ENCODE measurements at regions not wholly inside any gene's neighbourhood (a gene's known extent, or its start where the extent isn't known, plus 50 kb on each side); places are given as distances from the start of the nearest gene placed in this dataset.

- H3K9me3 ChIP-seq (replicated peaks; ENCODE audit: control insufficient read depth, insufficient read depth, low read depth, low read length), result no peaks in the 10 kb centered on the region
- no peaks in the 10 kb centered on the region for H4K20me1 ChIP-seq (replicated peaks; ENCODE audit: control insufficient read depth, insufficient read depth, low read length)
- DNase-seq (ENCODE audit: extremely low read depth in 1 of 4, low spot score in 3 of 4) (no peak), FAIRE-seq (no peak), ATAC-seq (no peak)
- H3K27me3 ChIP-seq (ENCODE audit: control insufficient read depth in 2 of 2, insufficient read depth in 2 of 2, low read length in 2 of 2), result no peaks in the 10 kb centered on the region
- no peaks in the 10 kb centered on the region for H3K9me1 ChIP-seq (ENCODE audit: control insufficient read depth, insufficient read depth, low read length)
- intact Hi-C loops (cut with micrococcal nuclease) (loop anchor here (2.0 to 5.0 kb wide), 2 partner anchors 413 to 519 kb away; no protein-coding TSS in a partner anchor), in situ Hi-C loops (cut with MboI) (loop anchor here (5.0 to 10.0 kb wide), 3 partner anchors 94 to 507 kb away; no protein-coding TSS in a partner anchor)
- no peak overlapping the region for H3K4me3 ChIP-seq
- H3K4me1 ChIP-seq (replicated peaks in 1 of 2; ENCODE audit: control insufficient read depth in 2 of 2, insufficient read depth in 2 of 2, low read length in 2 of 2), result peaks cover 0 to 4% of the 10 kb centered on the region in 2 experiments; a peak in 2 of 5 replicates
- 79% methylated on average over 7 of the region's 7 CpGs for WGBS (ENCODE audit: insufficient coverage, low coverage, missing lambda C conversion rate)
- no peak overlapping the region for H3K27ac ChIP-seq (ENCODE audit: extremely low read depth, low read depth, low read length)
- no TSS peak for BruUV-seq (replicated peaks)
- ChIA-PET CTCF (ENCODE audit: low intra/inter-chr PET ratio) (interaction anchor here (1.0 to 4.9 kb wide), 4 partner anchors 95 to 519 kb away, joined by 3 to 60 read pairs (median 12); no protein-coding TSS in a partner anchor), POLR2A (interaction anchor here (0.6 to 1.6 kb wide), 2 partner anchors 149 to 336 kb away, joined by 4 to 7 read pairs; no protein-coding TSS in a partner anchor)
- H2AFZ ChIP-seq (ENCODE audit: low read depth, low read length), result no peak overlapping the region
- no peaks in the 10 kb centered on the region for H3K79me2 ChIP-seq (ENCODE audit: control insufficient read depth, insufficient read depth, low read length)
- H3K36me3 ChIP-seq (ENCODE audit: control insufficient read depth, insufficient read depth, low read length), result no peaks in the 10 kb centered on the region
- no peak overlapping the region for H3K9ac ChIP-seq (ENCODE audit: insufficient read depth in 1 of 2, low read depth in 2 of 2, low read length in 2 of 2)
- no peak overlapping the region for H3K4me2 ChIP-seq (ENCODE audit: insufficient read depth, low read length)
- TF ChIP-seq ZNF324 (CRISPR knock-in tag; IDR thresholded peaks at IDR 0.05) (no peak), BRF2 (IDR thresholded peaks at IDR 0.05; ENCODE audit: borderline replicate concordance, insufficient read depth, insufficient read length) (no peak), E2F5 (CRISPR knock-in tag; IDR thresholded peaks at IDR 0.05) (no peak), FOS (IDR thresholded peaks at IDR 0.05; ENCODE audit: extremely low read depth, insufficient read length) (no peak), KLF6 (CRISPR knock-in tag; IDR thresholded peaks at IDR 0.05; ENCODE audit: borderline replicate concordance) (no peak), SRF (CRISPR knock-in tag; IDR thresholded peaks at IDR 0.05) (no peak)
These were observed 56.0 kb upstream of the WSB1 start for GRCh38 chr17:27237890-27238289.

All from K562 (cell line).